Endothelial cell (in vitro differentiated cells): ENCODE measurements at regions not wholly inside any gene's neighbourhood (a gene's known extent, or its start where the extent isn't known, plus 50 kb on each side); places are given as distances from the start of the nearest gene placed in this dataset.

Experiments used
- DNase-seq: peaks from one replicate; pipeline ENCODE4 v3.0.0; 2021; ENCODE audit warnings: low spot score
- H3K27ac Mint-ChIP-seq: one replicate; pipeline ENCODE4 v1.8.0; 2021; ENCODE audit warnings: mixed read lengths, inconsistent platforms; ENCODE audit not compliant: unreplicated experiment
- H3K27me3 Mint-ChIP-seq: one replicate; pipeline ENCODE4 v1.8.0; 2021; ENCODE audit warnings: mild to moderate bottlenecking, moderate library complexity, mixed read lengths, inconsistent platforms; ENCODE audit not compliant: unreplicated experiment
- H3K36me3 Mint-ChIP-seq: one replicate; pipeline ENCODE4 v1.8.0; 2021; ENCODE audit warnings: mild to moderate bottlenecking, low read depth, mixed read lengths, inconsistent platforms; ENCODE audit not compliant: unreplicated experiment
- H3K4me1 Mint-ChIP-seq: one replicate; pipeline ENCODE4 v1.8.0; 2021; ENCODE audit warnings: mild to moderate bottlenecking, mixed read lengths, inconsistent platforms; ENCODE audit not compliant: unreplicated experiment
- H3K4me3 Mint-ChIP-seq: one replicate; pipeline ENCODE4 v1.8.0; 2021; ENCODE audit warnings: mild to moderate bottlenecking, mixed read lengths, inconsistent platforms; ENCODE audit not compliant: unreplicated experiment
- H3K9me3 Mint-ChIP-seq: one replicate; pipeline ENCODE4 v1.8.0; 2021; ENCODE audit warnings: mixed read lengths, inconsistent platforms; ENCODE audit not compliant: unreplicated experiment
- CTCF ChIP-seq: fragments of 200-600 bp; sonication (generic); IDR thresholded peaks from one replicate; pipeline ENCODE4 v1.5.0; 2021; ENCODE audit warnings: antibody characterized with exemption; ENCODE audit not compliant: unreplicated experiment

GRCh38 chr13:31485183-31485582 is 254.1 kb upstream of the RXFP2 start:
- no peak overlapping the region for H3K4me3 Mint-ChIP-seq
- no peaks in the 10 kb centered on the region for H3K36me3 Mint-ChIP-seq
- H3K4me1 Mint-ChIP-seq: no peaks in the 10 kb centered on the region
- no peak overlapping the region for H3K27ac Mint-ChIP-seq
- TF ChIP-seq CTCF: no peak
- H3K9me3 Mint-ChIP-seq: no peaks in the 10 kb centered on the region
- DNase-seq: no peak
- H3K27me3 Mint-ChIP-seq: no peaks in the 10 kb centered on the region

- no peaks in the 10 kb centered on the region for H3K36me3 Mint-ChIP-seq
- no peak overlapping the region for H3K27ac Mint-ChIP-seq
- no peak for TF ChIP-seq CTCF
- no peak for DNase-seq
- H3K9me3 Mint-ChIP-seq: no peaks in the 10 kb centered on the region
- H3K4me1 Mint-ChIP-seq: no peaks in the 10 kb centered on the region
- no peak overlapping the region for H3K4me3 Mint-ChIP-seq
- no peaks in the 10 kb centered on the region for H3K27me3 Mint-ChIP-seq
Measured at GRCh38 chr13:31485651-31486051, 253.7 kb upstream of the RXFP2 start.

- Mint-ChIP-seq H3K4me3 (no peak overlapping the region), H3K27me3 (no peaks in the 10 kb centered on the region), H3K4me1 (no peaks in the 10 kb centered on the region), H3K36me3 (no peaks in the 10 kb centered on the region), H3K27ac (no peak overlapping the region), H3K9me3 (no peaks in the 10 kb centered on the region)
- TF ChIP-seq CTCF: no peak
- DNase-seq: no peak
Measured at GRCh38 chr13:31495336-31495735, 244.0 kb upstream of the RXFP2 start.

GRCh38 chr13:31499274-31499673 is 240.1 kb upstream of the RXFP2 start:
- H3K9me3 Mint-ChIP-seq: no peaks in the 10 kb centered on the region
- no peak overlapping the region for H3K4me3 Mint-ChIP-seq
- no peak overlapping the region for H3K27ac Mint-ChIP-seq
- no peaks in the 10 kb centered on the region for H3K4me1 Mint-ChIP-seq
- H3K27me3 Mint-ChIP-seq: no peaks in the 10 kb centered on the region
- H3K36me3 Mint-ChIP-seq: no peaks in the 10 kb centered on the region
- no peak for DNase-seq
- TF ChIP-seq CTCF: no peak

- Mint-ChIP-seq H3K27me3 (no peaks in the 10 kb centered on the region), H3K9me3 (no peaks in the 10 kb centered on the region), H3K27ac (no peak overlapping the region), H3K36me3 (no peaks in the 10 kb centered on the region), H3K4me1 (no peaks in the 10 kb centered on the region), H3K4me3 (no peak overlapping the region)
- no peak for DNase-seq
- no peak for TF ChIP-seq CTCF
Measured at GRCh38 chr13:31503626-31504025, 235.7 kb upstream of the RXFP2 start.
